ENCODE measurements at regions not wholly inside any gene's neighbourhood (a gene's known extent, or its start where the extent isn't known, plus 50 kb on each side); places are given as distances from the start of the nearest gene placed in this dataset.

DNA sequence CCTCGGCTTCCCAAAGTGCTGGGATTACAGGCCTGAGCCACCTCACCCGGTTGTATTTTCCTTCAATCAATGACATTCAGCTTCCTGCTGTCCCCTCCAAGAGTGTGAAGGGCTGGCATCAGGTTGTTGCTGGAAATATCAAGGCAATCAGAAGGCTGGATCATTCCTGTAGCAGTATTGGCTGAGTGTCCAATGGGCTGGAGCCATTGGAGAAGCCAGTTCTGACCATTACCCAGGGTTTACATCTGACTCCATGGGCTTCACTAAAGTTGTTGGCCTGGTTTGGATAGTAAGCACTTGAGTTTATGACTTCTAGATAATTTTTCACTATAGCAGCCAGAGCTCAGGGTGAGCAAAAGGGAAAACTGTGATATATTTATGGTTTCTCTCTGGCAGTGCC, 137.0 kb downstream of the DLEU7 start:
- Histone ChIP-seq H3K27ac (ENCODE audit: insufficient read depth, low read length, poor library complexity, severe bottlenecking) (no peak overlapping the region), H3K36me3 (ENCODE audit: control insufficient read depth, insufficient read depth, low read length) (no peaks in the 10 kb centered on the region), H3K9me3 (ENCODE audit: control insufficient read depth, low read length) (no peaks in the 10 kb centered on the region), H3K4me1 (ENCODE audit: control insufficient read depth, insufficient read depth, low read length, poor library complexity, severe bottlenecking) (no peaks in the 10 kb centered on the region), H3K27me3 (replicated peaks; ENCODE audit: control insufficient read depth, insufficient read depth, low read length, poor library complexity, severe bottlenecking) (no peaks in the 10 kb centered on the region), H3K4me3 (ENCODE audit: insufficient read depth, low read depth, low read length, poor library complexity, severe bottlenecking) (no peak overlapping the region)
- no peak for DNase-seq

DNA sequence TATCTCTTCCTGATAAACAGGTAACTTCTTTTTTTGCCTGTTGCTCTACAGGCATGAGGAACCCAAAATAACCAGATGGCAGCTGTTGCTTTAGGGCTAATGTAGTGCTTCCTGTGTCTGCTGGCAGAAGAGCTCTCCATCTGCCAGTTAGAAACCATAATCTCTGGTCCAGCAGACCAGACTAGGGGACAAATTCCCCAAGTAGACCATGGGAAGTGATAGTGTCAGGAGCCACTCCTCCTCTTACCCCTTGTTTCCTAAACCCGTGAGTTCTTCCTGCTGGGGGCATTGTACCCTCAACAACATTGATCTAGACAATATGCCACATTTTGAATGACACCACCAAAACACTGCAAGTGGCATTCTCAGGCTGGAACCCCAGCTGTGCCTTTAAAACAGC, 135.9 kb downstream of the DLEU7 start:
- Histone ChIP-seq H3K4me1 (ENCODE audit: control insufficient read depth, insufficient read depth, low read length, poor library complexity, severe bottlenecking) (no peaks in the 10 kb centered on the region), H3K4me3 (ENCODE audit: insufficient read depth, low read depth, low read length, poor library complexity, severe bottlenecking) (no peak overlapping the region), H3K27me3 (replicated peaks; ENCODE audit: control insufficient read depth, insufficient read depth, low read length, poor library complexity, severe bottlenecking) (no peaks in the 10 kb centered on the region), H3K36me3 (ENCODE audit: control insufficient read depth, insufficient read depth, low read length) (no peaks in the 10 kb centered on the region), H3K27ac (ENCODE audit: insufficient read depth, low read length, poor library complexity, severe bottlenecking) (no peak overlapping the region), H3K9me3 (ENCODE audit: control insufficient read depth, low read length) (no peaks in the 10 kb centered on the region)
- DNase-seq = no peak

DNA sequence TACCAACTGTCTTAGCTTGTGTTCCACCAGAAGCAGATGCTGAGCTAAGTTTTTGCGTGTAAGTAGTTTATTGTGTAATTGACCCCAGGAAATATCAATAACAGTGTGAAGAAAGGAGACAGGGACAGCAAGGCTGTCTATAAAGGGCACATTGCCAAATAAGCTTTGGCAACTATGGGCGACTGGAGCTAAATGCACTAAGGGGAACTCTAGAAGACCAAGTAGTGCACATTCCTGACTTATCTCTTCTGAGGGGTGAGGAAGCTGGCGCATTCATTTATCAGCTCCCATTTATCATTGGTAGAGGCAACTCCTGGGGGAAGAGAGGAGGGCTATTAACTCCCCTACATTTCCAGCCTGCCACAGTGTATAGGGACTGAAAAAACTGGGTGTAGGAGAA, 135.0 kb downstream of the DLEU7 start:
- Histone ChIP-seq H3K27me3 (replicated peaks; ENCODE audit: control insufficient read depth, insufficient read depth, low read length, poor library complexity, severe bottlenecking) (no peaks in the 10 kb centered on the region), H3K4me3 (ENCODE audit: insufficient read depth, low read depth, low read length, poor library complexity, severe bottlenecking) (no peak overlapping the region), H3K36me3 (ENCODE audit: control insufficient read depth, insufficient read depth, low read length) (no peaks in the 10 kb centered on the region), H3K9me3 (ENCODE audit: control insufficient read depth, low read length) (no peaks in the 10 kb centered on the region), H3K4me1 (ENCODE audit: control insufficient read depth, insufficient read depth, low read length, poor library complexity, severe bottlenecking) (no peaks in the 10 kb centered on the region), H3K27ac (ENCODE audit: insufficient read depth, low read length, poor library complexity, severe bottlenecking) (no peak overlapping the region)
- DNase-seq = no peak

DNA sequence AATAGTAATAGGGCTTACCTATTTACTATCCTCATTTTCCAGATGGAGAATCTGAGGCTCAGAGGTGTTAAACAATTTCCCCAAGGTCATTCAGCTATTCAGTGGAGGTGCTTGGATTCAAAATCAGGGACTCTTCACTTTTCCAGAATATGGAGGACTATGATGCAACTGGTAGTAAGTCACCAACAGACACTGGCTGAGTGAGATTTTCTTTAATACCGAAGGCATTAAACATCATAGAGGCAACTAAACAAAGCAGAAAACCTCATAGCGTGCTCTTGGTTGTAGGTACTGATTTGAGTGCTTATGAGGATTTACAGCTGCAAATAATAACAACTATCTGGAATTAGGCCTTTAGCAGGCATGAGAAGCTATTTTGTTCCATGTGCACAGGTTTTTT, 134.4 kb downstream of the DLEU7 start:
- Histone ChIP-seq H3K36me3 (ENCODE audit: control insufficient read depth, insufficient read depth, low read length) (no peaks in the 10 kb centered on the region), H3K9me3 (ENCODE audit: control insufficient read depth, low read length) (no peaks in the 10 kb centered on the region), H3K27ac (ENCODE audit: insufficient read depth, low read length, poor library complexity, severe bottlenecking) (no peak overlapping the region), H3K4me3 (ENCODE audit: insufficient read depth, low read depth, low read length, poor library complexity, severe bottlenecking) (no peak overlapping the region), H3K27me3 (replicated peaks; ENCODE audit: control insufficient read depth, insufficient read depth, low read length, poor library complexity, severe bottlenecking) (no peaks in the 10 kb centered on the region), H3K4me1 (ENCODE audit: control insufficient read depth, insufficient read depth, low read length, poor library complexity, severe bottlenecking) (peaks cover 6% of the 10 kb centered on the region)
- DNase-seq = no peak

DNA sequence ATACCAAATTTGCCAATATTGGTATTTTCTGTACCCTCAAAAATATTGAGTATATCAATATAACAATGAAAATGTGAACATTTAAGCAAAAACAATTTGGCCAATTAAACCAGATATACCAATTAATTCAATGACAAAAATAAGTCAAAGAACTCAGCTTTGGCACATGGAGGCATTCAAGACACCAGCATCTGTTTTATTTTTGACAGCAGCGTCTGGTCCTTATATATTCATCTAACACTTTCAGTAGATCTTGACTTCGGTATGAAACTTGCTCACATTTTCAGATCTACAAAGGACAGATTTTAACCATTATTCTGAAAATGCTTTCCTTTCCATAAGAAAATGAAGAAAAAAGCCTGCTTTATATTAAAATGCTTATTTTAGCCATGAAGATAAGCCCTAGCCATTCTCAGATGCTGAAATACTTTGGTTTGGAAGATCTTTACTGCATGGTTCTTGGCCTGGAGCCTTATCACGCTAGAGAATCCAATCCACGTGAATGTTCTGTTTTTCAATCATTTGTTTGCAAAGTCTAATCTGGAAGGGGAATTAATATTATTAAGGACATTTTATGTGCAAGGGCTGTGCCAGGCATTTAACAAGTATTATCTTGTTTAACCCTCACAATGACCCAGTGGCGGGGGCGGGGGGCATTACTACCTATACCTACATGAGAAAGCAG, 132.2 kb downstream of the DLEU7 start:
- Histone ChIP-seq H3K27ac (ENCODE audit: insufficient read depth, low read length, poor library complexity, severe bottlenecking) (no peak overlapping the region), H3K27me3 (replicated peaks; ENCODE audit: control insufficient read depth, insufficient read depth, low read length, poor library complexity, severe bottlenecking) (no peaks in the 10 kb centered on the region), H3K9me3 (ENCODE audit: control insufficient read depth, low read length) (no peaks in the 10 kb centered on the region), H3K4me3 (ENCODE audit: insufficient read depth, low read depth, low read length, poor library complexity, severe bottlenecking) (no peak overlapping the region), H3K36me3 (ENCODE audit: control insufficient read depth, insufficient read depth, low read length) (no peaks in the 10 kb centered on the region), H3K4me1 (ENCODE audit: control insufficient read depth, insufficient read depth, low read length, poor library complexity, severe bottlenecking) (peaks cover 12% of the 10 kb centered on the region)
- DNase-seq = no peak

DNA sequence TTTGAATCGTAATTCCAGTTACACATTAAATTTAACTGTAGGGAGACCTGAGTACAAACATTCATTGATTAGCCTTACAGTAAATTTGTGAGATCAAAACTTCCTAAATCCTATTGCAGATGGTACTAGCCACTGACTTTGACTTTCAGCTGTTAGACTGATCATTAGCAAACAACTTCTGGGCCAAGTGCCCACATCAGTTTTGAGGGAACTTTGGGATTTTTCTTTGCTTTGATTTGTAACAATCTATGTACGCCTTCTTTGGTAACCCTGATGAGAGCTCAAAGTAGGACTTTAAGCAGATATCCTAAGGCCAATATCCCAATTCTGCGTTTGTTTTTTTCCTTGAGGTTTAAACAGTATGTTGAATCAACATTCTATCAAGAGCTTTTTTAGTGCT, 131.5 kb downstream of the DLEU7 start:
- Histone ChIP-seq H3K36me3 (ENCODE audit: control insufficient read depth, insufficient read depth, low read length) (no peaks in the 10 kb centered on the region), H3K9me3 (ENCODE audit: control insufficient read depth, low read length) (no peaks in the 10 kb centered on the region), H3K27me3 (replicated peaks; ENCODE audit: control insufficient read depth, insufficient read depth, low read length, poor library complexity, severe bottlenecking) (no peaks in the 10 kb centered on the region), H3K4me3 (ENCODE audit: insufficient read depth, low read depth, low read length, poor library complexity, severe bottlenecking) (no peak overlapping the region), H3K4me1 (ENCODE audit: control insufficient read depth, insufficient read depth, low read length, poor library complexity, severe bottlenecking) (peaks cover 12% of the 10 kb centered on the region), H3K27ac (ENCODE audit: insufficient read depth, low read length, poor library complexity, severe bottlenecking) (no peak overlapping the region)
- DNase-seq = no peak

DNA sequence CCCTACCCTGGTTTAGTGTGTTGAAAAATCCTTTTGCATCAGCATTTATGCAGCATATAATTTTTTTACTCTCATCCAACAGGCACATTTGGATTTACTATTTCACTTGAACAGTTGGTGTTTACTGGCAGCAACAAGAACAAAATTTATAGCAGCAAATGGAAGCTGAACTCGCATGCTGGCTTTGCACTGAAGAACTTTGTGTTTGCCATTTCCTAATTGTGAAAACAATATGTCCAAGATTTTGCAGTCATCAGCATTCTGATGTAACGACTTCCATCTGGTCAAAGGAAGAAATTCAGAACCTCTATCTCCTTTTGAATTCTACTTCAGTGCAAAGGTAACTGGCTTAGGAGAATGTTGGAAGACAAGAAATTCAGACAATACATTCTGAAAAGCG, 131.0 kb downstream of the DLEU7 start:
- Histone ChIP-seq H3K27ac (ENCODE audit: insufficient read depth, low read length, poor library complexity, severe bottlenecking) (no peak overlapping the region), H3K4me1 (ENCODE audit: control insufficient read depth, insufficient read depth, low read length, poor library complexity, severe bottlenecking) (peaks cover 12% of the 10 kb centered on the region), H3K4me3 (ENCODE audit: insufficient read depth, low read depth, low read length, poor library complexity, severe bottlenecking) (no peak overlapping the region), H3K9me3 (ENCODE audit: control insufficient read depth, low read length) (no peaks in the 10 kb centered on the region), H3K27me3 (replicated peaks; ENCODE audit: control insufficient read depth, insufficient read depth, low read length, poor library complexity, severe bottlenecking) (no peaks in the 10 kb centered on the region), H3K36me3 (ENCODE audit: control insufficient read depth, insufficient read depth, low read length) (no peaks in the 10 kb centered on the region)
- DNase-seq = no peak

DNA sequence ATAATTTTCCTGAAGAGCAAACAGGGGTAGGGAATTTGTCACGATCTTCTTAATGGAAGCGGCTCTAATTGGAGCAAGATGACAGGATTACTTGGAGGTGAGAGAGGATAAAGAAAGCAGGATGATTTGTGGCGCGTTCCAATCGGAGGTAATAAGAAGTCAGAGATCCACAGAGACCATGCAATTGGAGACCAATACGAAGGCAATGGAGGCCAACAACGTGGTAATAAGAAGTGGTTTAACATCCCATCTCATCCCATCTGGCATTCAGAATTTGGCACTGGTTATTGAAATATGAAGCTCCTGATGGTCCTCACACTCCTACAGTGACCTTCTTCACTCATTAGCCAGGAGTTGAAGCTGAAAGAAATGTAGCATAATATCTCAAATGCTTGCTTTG, 130.6 kb downstream of the DLEU7 start:
- DNase-seq = no peak
- H3K4me1 ChIP-seq (ENCODE audit: control insufficient read depth, insufficient read depth, low read length, poor library complexity, severe bottlenecking) = peaks cover 12% of the 10 kb centered on the region
- no peaks in the 10 kb centered on the region for H3K27me3 ChIP-seq (replicated peaks; ENCODE audit: control insufficient read depth, insufficient read depth, low read length, poor library complexity, severe bottlenecking)
- no peaks in the 10 kb centered on the region for H3K36me3 ChIP-seq (ENCODE audit: control insufficient read depth, insufficient read depth, low read length)
- H3K4me3 ChIP-seq (ENCODE audit: insufficient read depth, low read depth, low read length, poor library complexity, severe bottlenecking) = no peak overlapping the region
- no peak overlapping the region for H3K27ac ChIP-seq (ENCODE audit: insufficient read depth, low read length, poor library complexity, severe bottlenecking)
- H3K9me3 ChIP-seq (ENCODE audit: control insufficient read depth, low read length) = no peaks in the 10 kb centered on the region

DNA sequence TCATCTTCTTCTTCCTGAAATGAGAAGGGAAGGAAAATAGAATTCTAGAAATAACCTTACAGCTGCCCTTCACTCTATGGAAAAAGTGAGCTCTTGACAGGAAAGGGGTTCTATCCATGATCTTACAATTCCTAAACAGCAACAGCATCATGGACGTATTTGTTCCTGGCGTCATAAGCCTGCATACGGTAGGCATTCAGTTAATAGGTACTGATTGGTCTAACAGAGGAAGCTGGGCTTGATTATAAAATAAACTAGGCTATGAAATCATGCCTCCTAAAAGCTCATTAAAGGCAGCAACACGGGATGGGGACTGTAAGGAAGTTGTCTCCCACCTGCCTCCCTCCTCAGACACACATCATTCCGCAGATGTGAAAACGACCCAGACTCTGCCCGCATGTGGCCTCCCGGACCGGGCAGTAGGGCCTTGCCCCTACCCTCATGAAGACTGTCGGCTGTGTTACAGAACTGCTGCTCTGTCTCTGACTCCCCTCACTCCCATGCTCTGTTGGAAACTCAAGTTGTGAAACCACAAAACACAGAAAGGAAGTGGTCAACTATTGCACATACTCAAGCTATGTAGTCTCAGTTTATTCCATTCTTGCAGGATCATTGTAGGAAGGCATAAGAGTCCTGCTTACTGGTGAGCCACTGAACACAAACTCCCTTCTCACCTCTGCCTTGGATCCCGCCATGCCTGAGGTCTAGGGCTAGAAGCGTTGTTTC, 129.8 kb downstream of the DLEU7 start:
- no peaks in the 10 kb centered on the region for H3K9me3 ChIP-seq (ENCODE audit: control insufficient read depth, low read length)
- H3K36me3 ChIP-seq (ENCODE audit: control insufficient read depth, insufficient read depth, low read length) = no peaks in the 10 kb centered on the region
- no peaks in the 10 kb centered on the region for H3K27me3 ChIP-seq (replicated peaks; ENCODE audit: control insufficient read depth, insufficient read depth, low read length, poor library complexity, severe bottlenecking)
- DNase-seq = no peak
- H3K27ac ChIP-seq (ENCODE audit: insufficient read depth, low read length, poor library complexity, severe bottlenecking) = no peak overlapping the region
- H3K4me3 ChIP-seq (ENCODE audit: insufficient read depth, low read depth, low read length, poor library complexity, severe bottlenecking) = no peak overlapping the region
- peaks cover 12% of the 10 kb centered on the region for H3K4me1 ChIP-seq (ENCODE audit: control insufficient read depth, insufficient read depth, low read length, poor library complexity, severe bottlenecking)

DNA sequence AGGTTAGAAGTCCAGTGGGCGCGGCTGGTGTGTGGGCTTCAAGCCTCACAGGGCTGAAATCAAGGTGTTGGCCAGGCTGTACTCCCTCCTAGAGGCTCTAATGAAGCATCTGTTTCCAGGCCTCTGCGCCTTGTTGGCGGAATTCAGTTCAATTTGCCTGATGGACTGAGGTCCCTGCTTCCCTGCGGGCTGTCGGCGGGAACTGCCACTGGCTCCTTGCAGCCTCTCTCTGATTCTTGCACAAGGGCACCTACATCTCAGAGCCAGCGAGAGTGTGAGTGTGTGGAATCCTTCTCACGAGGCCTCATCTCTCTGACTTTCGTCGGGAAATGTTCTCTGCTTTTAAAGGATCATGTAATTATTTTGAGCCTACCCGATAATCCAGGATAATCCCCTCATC, 128.6 kb downstream of the DLEU7 start:
- no peaks in the 10 kb centered on the region for H3K36me3 ChIP-seq (ENCODE audit: control insufficient read depth, insufficient read depth, low read length)
- no peak overlapping the region for H3K4me3 ChIP-seq (ENCODE audit: insufficient read depth, low read depth, low read length, poor library complexity, severe bottlenecking)
- no peaks in the 10 kb centered on the region for H3K9me3 ChIP-seq (ENCODE audit: control insufficient read depth, low read length)
- peaks cover 12% of the 10 kb centered on the region for H3K4me1 ChIP-seq (ENCODE audit: control insufficient read depth, insufficient read depth, low read length, poor library complexity, severe bottlenecking)
- no peak for DNase-seq
- no peak overlapping the region for H3K27ac ChIP-seq (ENCODE audit: insufficient read depth, low read length, poor library complexity, severe bottlenecking)
- H3K27me3 ChIP-seq (replicated peaks; ENCODE audit: control insufficient read depth, insufficient read depth, low read length, poor library complexity, severe bottlenecking) = no peaks in the 10 kb centered on the region

All from effector memory CD4-positive, alpha-beta T cell (primary cell).